ENCODE measurements at regions not wholly inside any gene's neighbourhood (a gene's known extent, or its start where the extent isn't known, plus 50 kb on each side); places are given as distances from the start of the nearest gene placed in this dataset.

DNA sequence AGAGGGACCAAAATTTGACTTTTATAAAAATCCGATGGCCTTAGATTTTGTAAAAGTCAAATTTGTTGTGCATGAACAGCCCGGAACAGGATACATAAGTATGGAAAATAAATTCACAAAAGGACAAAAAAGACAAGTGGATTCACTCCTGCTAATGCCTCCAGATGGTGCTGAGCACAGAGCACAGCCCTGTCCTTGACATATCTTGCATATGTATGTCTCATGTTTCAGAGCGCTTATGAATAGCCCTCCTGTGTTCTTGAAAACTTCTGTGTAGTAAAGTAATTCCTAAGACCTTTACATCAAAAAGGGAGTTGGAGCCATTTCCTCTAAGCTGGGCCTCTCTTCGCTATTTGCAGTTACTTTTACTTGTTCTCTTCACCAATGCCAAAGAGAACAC, 110.7 kb upstream of the RAB3GAP2 start:
- H3K4me3 ChIP-seq = no peak overlapping the region
- H3K27me3 ChIP-seq = no peaks in the 10 kb centered on the region
- intact Hi-C loops (cut with DNase I) = no loop called here
- H3K36me3 ChIP-seq = no peaks in the 10 kb centered on the region
- 59 to 83% methylated on average over 4 of the region's 4 CpGs for WGBS, 2 donors
- peaks cover 0 to 8% (median 0%) of the 10 kb centered on the region in 3 donors for H3K4me1 ChIP-seq
- TF ChIP-seq, protein P1, sequence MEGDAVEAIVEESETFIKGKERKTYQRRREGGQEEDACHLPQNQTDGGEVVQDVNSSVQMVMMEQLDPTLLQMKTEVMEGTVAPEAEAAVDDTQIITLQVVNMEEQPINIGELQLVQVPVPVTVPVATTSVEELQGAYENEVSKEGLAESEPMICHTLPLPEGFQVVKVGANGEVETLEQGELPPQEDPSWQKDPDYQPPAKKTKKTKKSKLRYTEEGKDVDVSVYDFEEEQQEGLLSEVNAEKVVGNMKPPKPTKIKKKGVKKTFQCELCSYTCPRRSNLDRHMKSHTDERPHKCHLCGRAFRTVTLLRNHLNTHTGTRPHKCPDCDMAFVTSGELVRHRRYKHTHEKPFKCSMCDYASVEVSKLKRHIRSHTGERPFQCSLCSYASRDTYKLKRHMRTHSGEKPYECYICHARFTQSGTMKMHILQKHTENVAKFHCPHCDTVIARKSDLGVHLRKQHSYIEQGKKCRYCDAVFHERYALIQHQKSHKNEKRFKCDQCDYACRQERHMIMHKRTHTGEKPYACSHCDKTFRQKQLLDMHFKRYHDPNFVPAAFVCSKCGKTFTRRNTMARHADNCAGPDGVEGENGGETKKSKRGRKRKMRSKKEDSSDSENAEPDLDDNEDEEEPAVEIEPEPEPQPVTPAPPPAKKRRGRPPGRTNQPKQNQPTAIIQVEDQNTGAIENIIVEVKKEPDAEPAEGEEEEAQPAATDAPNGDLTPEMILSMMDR (IDR thresholded peaks at IDR 0.05) = no peak
- TF ChIP-seq POLR2A (IDR thresholded peaks at IDR 0.05) = no peak
- peaks cover 0 to 3% (median 0%) of the 10 kb centered on the region in 3 donors for H3K9me3 ChIP-seq
- no peak overlapping the region for H3K27ac ChIP-seq
- no peak for DNase-seq

DNA sequence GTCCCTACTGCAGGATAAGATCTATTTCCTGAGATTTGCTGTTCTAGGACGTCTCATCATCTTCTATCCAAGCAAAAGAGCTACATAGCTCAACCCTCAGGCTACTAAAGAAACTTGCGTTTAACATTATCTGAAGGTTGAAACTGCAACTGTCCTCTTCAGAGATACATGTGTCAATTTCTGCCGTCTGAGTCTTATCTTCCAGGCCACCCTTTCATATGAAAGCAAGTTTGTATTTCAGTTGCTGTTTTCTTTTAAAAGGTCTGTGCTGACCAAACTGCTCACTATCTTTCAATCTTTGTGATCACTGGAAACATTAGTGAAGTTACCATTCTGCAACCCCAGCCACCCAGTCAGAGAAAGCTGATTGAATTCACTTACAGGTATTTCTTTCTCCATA, 108.6 kb upstream of the RAB3GAP2 start:
- no peak for DNase-seq
- Histone ChIP-seq H3K4me1 (peaks cover 0 to 8% (median 0%) of the 10 kb centered on the region in 3 donors), H3K27me3 (no peaks in the 10 kb centered on the region), H3K27ac (no peak overlapping the region), H3K36me3 (no peaks in the 10 kb centered on the region), H3K4me3 (no peak overlapping the region), H3K9me3 (peaks cover 0 to 3% (median 0%) of the 10 kb centered on the region in 3 donors)
- WGBS, 2 donors = 71% methylated on average over 3 of the region's 3 CpGs
- intact Hi-C loops (cut with DNase I) = no loop called here
- no peak for TF ChIP-seq POLR2A (IDR thresholded peaks at IDR 0.05)
- TF ChIP-seq, protein P1 (IDR thresholded peaks at IDR 0.05) = no peak

DNA sequence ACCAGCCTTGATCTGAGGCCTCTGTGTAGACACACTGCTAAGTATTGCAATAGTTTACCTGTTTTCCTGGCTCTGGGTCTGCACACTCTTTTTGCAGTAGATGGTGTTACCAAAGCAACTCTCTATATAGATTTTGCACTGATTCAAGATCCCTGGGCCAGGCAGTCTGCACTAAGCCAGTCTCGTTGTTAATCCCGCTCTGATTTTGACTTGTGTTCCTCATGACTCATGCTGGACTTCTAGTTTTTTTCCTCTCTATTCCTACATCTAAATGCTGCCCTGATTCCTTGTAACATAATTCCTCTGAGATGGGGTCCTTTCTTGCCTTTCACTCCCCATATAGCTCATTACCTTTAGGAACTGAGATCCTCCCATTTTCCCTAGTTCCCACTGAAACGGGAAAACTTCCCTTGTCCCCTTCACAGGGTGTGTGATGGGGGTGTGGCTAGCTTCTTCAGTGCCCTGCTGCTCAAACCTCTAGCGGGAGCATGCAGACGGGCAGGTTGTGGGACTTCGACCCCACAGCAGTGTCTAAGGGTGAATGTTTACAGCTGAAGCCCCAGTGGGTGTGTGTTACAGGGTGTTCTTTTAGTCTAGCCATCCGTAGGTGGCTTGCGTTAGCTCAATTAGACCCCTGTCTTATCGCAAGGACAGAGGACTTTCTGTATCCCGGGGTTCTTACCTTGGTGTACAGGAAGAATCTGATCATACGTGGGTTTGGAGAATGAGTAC, 106.5 kb upstream of the RAB3GAP2 start:
- no peak overlapping the region for H3K27ac ChIP-seq
- TF ChIP-seq POLR2A (IDR thresholded peaks at IDR 0.05) = no peak
- TF ChIP-seq, protein P1 (IDR thresholded peaks at IDR 0.05) = no peak
- no peaks in the 10 kb centered on the region for H3K36me3 ChIP-seq
- no peaks in the 10 kb centered on the region for H3K27me3 ChIP-seq
- DNase-seq = no peak
- intact Hi-C loops (cut with DNase I) = no loop called here
- no peaks in the 10 kb centered on the region for H3K9me3 ChIP-seq
- 34 to 72% methylated on average over 3 to 11 of the region's 11 CpGs for WGBS, 2 donors
- no peak overlapping the region for H3K4me3 ChIP-seq
- peaks cover 0 to 8% (median 0%) of the 10 kb centered on the region in 3 donors for H3K4me1 ChIP-seq

DNA sequence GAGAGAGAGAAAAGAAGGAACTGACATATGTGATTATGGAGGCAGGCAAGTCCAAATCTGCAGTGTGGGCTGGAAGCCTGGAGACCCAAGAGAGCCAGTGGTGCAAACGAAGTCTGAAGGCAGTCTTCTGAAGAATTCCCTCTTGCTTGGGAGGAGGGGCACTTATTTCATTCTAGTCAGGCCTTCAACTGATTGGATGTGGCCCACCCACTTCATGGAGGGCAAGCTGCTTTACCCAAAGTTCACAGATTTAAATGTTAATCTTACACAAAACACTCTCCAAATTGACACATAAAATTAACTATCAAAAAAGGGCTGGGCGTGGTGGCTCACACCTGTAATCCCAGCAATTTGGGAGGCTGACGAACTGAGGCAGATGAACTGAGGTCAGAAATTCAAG, 103.5 kb upstream of the RAB3GAP2 start:
- H3K27ac ChIP-seq = no peak overlapping the region
- intact Hi-C loops (cut with DNase I) = no loop called here
- DNase-seq = no peak
- H3K36me3 ChIP-seq = no peaks in the 10 kb centered on the region
- no peaks in the 10 kb centered on the region for H3K27me3 ChIP-seq
- no peak overlapping the region for H3K4me3 ChIP-seq
- H3K9me3 ChIP-seq = no peaks in the 10 kb centered on the region
- peaks cover 0 to 13% (median 3%) of the 10 kb centered on the region in 3 donors for H3K4me1 ChIP-seq
- TF ChIP-seq, protein P1 (IDR thresholded peaks at IDR 0.05) = no peak
- no peak for TF ChIP-seq POLR2A (IDR thresholded peaks at IDR 0.05)
- 63 to 67% methylated on average over 3 of the region's 3 CpGs for WGBS, 2 donors

DNA sequence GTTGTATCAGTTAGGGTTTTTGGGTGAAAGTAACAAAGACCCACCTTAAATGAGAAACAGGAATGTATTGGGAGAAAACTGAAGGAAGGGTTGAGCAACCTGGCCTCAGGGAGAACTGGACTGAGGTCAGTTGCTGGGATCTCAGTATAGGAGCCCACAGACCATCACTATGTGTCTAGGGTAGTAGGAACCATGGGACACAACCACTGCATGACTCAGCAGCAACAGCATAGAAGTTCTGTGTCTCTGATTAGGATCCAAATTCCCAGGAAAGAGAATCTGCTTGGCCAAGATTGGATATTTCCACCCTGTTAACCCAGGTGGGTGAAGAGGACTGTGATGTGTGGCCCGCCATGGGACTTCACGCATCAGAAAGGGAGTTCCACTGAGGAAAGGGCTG, 102.2 kb upstream of the RAB3GAP2 start:
- intact Hi-C loops (cut with DNase I) = no loop called here
- DNase-seq = no peak
- WGBS, 2 donors = 94 to 100% methylated on average over 1 to 2 of the region's 2 CpGs
- Histone ChIP-seq H3K9me3 (no peaks in the 10 kb centered on the region), H3K27me3 (no peaks in the 10 kb centered on the region), H3K4me1 (peaks cover 0 to 26% (median 12%) of the 10 kb centered on the region in 3 donors), H3K36me3 (no peaks in the 10 kb centered on the region), H3K4me3 (no peak overlapping the region), H3K27ac (no peak overlapping the region)
- TF ChIP-seq, protein P1 (IDR thresholded peaks at IDR 0.05) = no peak
- no peak for TF ChIP-seq POLR2A (IDR thresholded peaks at IDR 0.05)

All from esophagus squamous epithelium (tissue), 5 donors.